A673 (cell line): ENCODE measurements at regions not wholly inside any gene's neighbourhood (a gene's known extent, or its start where the extent isn't known, plus 50 kb on each side); places are given as distances from the start of the nearest gene placed in this dataset.

Experiments used
- BruUV-seq: library from RNA; stranded (reverse); fragments of 400-500 nt; replicated peaks from 2 replicates; lab custom pipeline; 2021; lab: Mats Ljungman, UMichigan
- CTCF ChIA-PET: fragments of 300-600 bp; sonication (Branson Sonifier 250); formaldehyde crosslinking; loops from one replicate; lab custom pipeline; 2022; ENCODE audit warnings: antibody characterized with exemption; lab: Charles Lee
- POLR2A ChIA-PET: fragments of 300-600 bp; sonication (Branson Sonifier 250); formaldehyde crosslinking; loops from one replicate; lab custom pipeline; 2022; ENCODE audit warnings: antibody characterized with exemption; ENCODE audit not compliant: low non-redundant PET; lab: Charles Lee
- DNase-seq: peaks from one replicate; pipeline ENCODE4 v3.0.0-alpha.2; 2015; ENCODE audit warnings: low spot score
- H3K27ac ChIP-seq: fragments of 200-600 bp; sonication (generic); 2 replicates; pipeline ENCODE4 v1.5.1; 2016; ENCODE audit warnings: mixed run types, low read depth, mild to moderate bottlenecking, mixed read lengths, antibody characterized with exemption, low read length; ENCODE audit not compliant: poor library complexity, severe bottlenecking
- H3K27me3 ChIP-seq: fragments of 200-600 bp; sonication (generic); replicated peaks from 2 replicates; pipeline ENCODE4 v1.6.1; 2017; ENCODE audit warnings: mixed run types, low read depth, mild to moderate bottlenecking, mixed read lengths, antibody characterized with exemption, low read length; ENCODE audit not compliant: insufficient read depth, poor library complexity
- H3K36me3 ChIP-seq: fragments of 200-600 bp; sonication (generic); 2 replicates; pipeline ENCODE4 v1.6.1; 2016; ENCODE audit warnings: mixed run types, mild to moderate bottlenecking, mixed read lengths, antibody characterized with exemption, low read length; ENCODE audit not compliant: insufficient read depth, poor library complexity, severe bottlenecking
- H3K4me1 ChIP-seq: fragments of 200-600 bp; sonication (generic); 2 replicates; pipeline ENCODE4 v1.6.1; 2017; ENCODE audit warnings: mixed run types, mild to moderate bottlenecking, mixed read lengths, antibody characterized with exemption, low read length; ENCODE audit not compliant: insufficient read depth, poor library complexity, severe bottlenecking
- H3K4me3 ChIP-seq: fragments of 200-600 bp; sonication (generic); 2 replicates; pipeline ENCODE4 v1.5.1; 2016; ENCODE audit warnings: low read depth, mixed run types, mild to moderate bottlenecking, mixed read lengths, low read length; ENCODE audit not compliant: poor library complexity, severe bottlenecking
- H3K9me3 ChIP-seq: fragments of 200-600 bp; sonication (generic); 2 replicates; pipeline ENCODE4 v1.6.1; 2016; ENCODE audit warnings: mixed run types, low read depth, mild to moderate bottlenecking, mixed read lengths, antibody characterized with exemption, low read length; ENCODE audit not compliant: poor library complexity, severe bottlenecking
- EZH2 ChIP-seq: fragments of 200-600 bp; sonication (generic); IDR thresholded peaks from 2 replicates; pipeline ENCODE4 v1.6.1; 2017; ENCODE audit warnings: borderline replicate concordance, low read depth, mild to moderate bottlenecking, mixed read lengths, antibody characterized with exemption, low read length; ENCODE audit not compliant: poor library complexity, severe bottlenecking
- intact Hi-C: fragments of 100-400 bp; cut with micrococcal nuclease; formaldehyde crosslinking; loops from one replicate; pipeline ENCODE4 v1.10.0; 2022; ENCODE audit not compliant: unreplicated experiment
- TF ChIP-seq, protein P1 (sequence below): fragments of 300-800, 200-600 bp; sonication (generic); conservative IDR thresholded peaks from 2 replicates; pipeline ENCODE4 v1.5.1; 2017; ENCODE audit warnings: low read depth, mild to moderate bottlenecking, antibody characterized with exemption, low read length, moderate library complexity, mixed read lengths

DNA sequence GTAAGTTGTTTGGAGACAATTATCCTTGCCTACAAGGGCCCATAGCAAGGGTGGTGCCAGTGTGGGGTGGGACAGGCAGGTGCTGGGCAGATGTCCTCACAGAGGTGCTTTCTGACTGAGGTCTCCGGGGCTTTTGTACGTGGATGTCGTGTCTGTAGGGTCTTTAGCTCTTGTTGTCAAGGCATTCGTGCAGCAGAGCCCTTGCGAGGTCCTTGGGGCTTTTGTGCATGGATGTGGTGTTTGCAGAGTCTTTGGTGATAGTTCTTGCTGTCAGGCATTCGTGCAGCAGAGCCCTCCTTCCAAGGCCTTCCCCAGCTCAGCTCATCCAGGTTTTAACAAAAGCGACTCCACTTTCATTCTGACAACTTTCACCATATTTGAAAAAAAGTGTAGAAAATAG lies 116.0 kb upstream of the TMEM18 start:
- CTCF ChIA-PET: no interaction called here
- Histone ChIP-seq H3K4me1 (no peaks in the 10 kb centered on the region), H3K9me3 (no peaks in the 10 kb centered on the region), H3K4me3 (no peak overlapping the region), H3K27ac (no peak overlapping the region), H3K27me3 (no peaks in the 10 kb centered on the region), H3K36me3 (no peaks in the 10 kb centered on the region)
- POLR2A ChIA-PET: no interaction called here
- DNase-seq: no peak
- intact Hi-C loops: no loop called here
- TF ChIP-seq EZH2: no peak
- TF ChIP-seq, protein P1, sequence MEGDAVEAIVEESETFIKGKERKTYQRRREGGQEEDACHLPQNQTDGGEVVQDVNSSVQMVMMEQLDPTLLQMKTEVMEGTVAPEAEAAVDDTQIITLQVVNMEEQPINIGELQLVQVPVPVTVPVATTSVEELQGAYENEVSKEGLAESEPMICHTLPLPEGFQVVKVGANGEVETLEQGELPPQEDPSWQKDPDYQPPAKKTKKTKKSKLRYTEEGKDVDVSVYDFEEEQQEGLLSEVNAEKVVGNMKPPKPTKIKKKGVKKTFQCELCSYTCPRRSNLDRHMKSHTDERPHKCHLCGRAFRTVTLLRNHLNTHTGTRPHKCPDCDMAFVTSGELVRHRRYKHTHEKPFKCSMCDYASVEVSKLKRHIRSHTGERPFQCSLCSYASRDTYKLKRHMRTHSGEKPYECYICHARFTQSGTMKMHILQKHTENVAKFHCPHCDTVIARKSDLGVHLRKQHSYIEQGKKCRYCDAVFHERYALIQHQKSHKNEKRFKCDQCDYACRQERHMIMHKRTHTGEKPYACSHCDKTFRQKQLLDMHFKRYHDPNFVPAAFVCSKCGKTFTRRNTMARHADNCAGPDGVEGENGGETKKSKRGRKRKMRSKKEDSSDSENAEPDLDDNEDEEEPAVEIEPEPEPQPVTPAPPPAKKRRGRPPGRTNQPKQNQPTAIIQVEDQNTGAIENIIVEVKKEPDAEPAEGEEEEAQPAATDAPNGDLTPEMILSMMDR: no peak
- BruUV-seq: no TSS peak

DNA sequence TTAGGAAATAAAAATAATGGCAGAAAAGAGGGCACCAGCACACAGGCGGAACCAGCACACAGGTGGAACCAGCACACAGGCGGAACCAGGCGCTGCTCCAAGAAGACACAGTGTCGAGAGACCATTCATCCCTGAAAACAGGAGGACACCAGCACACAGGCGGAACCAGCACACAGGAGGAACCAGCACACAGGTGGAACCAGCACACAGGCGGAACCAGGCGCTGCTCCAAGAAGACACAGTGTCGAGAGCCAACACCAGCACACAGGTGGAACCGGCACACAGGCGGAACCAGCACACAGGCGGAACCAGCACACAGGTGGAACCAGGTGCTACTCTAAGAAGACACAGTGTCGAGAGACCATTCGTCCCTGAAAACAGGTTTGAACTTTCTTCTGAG lies 115.5 kb upstream of the TMEM18 start:
- TF ChIP-seq, protein P1: no peak
- no peak for TF ChIP-seq EZH2
- H3K4me3 ChIP-seq: no peak overlapping the region
- H3K4me1 ChIP-seq: no peaks in the 10 kb centered on the region
- no peaks in the 10 kb centered on the region for H3K36me3 ChIP-seq
- no peaks in the 10 kb centered on the region for H3K9me3 ChIP-seq
- CTCF ChIA-PET: no interaction called here
- no peak for DNase-seq
- H3K27ac ChIP-seq: no peak overlapping the region
- no TSS peak for BruUV-seq
- intact Hi-C loops: no loop called here
- POLR2A ChIA-PET: no interaction called here
- H3K27me3 ChIP-seq: no peaks in the 10 kb centered on the region

DNA sequence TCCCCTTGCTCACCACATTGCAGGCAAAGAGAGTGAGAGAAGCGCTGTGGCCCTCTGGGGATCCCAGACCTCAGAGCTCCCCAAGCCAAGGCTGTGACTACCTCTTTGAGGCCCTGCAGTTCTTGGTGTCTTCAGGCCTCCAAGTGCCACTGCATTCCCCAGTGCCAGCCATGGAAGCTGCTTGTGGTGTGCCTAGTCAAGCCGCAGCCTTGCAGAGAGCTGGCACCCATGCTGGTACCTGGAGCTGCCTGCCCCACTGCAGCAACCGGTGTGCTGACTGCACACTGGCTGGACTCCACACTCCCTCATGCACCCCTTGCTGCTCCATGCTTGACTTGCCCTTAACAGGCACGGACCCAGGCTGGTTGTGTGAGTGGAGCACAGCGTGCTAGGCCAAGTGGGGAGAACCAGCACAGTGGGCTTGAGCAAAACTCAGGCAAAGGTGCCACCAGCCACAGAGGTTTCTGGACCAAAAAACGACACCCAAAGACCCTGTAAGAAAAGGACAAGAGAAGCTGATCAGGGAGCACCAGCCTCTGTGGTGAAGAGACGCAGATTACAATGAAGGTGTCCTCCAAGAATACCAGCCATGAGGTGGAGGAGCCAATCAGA lies 113.5 kb upstream of the TMEM18 start:
- no peak overlapping the region for H3K4me3 ChIP-seq
- H3K27ac ChIP-seq: no peak overlapping the region
- TF ChIP-seq, protein P1: no peak
- no peak for TF ChIP-seq EZH2
- intact Hi-C loops: no loop called here
- ChIA-PET CTCF (no interaction called here), POLR2A (no interaction called here)
- H3K36me3 ChIP-seq: no peaks in the 10 kb centered on the region
- no TSS peak for BruUV-seq
- no peaks in the 10 kb centered on the region for H3K27me3 ChIP-seq
- H3K4me1 ChIP-seq: no peaks in the 10 kb centered on the region
- H3K9me3 ChIP-seq: no peaks in the 10 kb centered on the region
- DNase-seq: no peak
